A673 (cell line): ENCODE measurements at regions not wholly inside any gene's neighbourhood (a gene's known extent, or its start where the extent isn't known, plus 50 kb on each side); places are given as distances from the start of the nearest gene placed in this dataset.

Source experiments
- BruUV-seq: library from RNA; stranded (reverse); fragments of 400-500 nt; replicated peaks from 2 replicates; lab custom pipeline; 2021; lab: Mats Ljungman, UMichigan
- CTCF ChIA-PET: fragments of 300-600 bp; sonication (Branson Sonifier 250); formaldehyde crosslinking; loops from one replicate; lab custom pipeline; 2022; ENCODE audit warnings: antibody characterized with exemption; lab: Charles Lee
- POLR2A ChIA-PET: fragments of 300-600 bp; sonication (Branson Sonifier 250); formaldehyde crosslinking; loops from one replicate; lab custom pipeline; 2022; ENCODE audit warnings: antibody characterized with exemption; ENCODE audit not compliant: low non-redundant PET; lab: Charles Lee
- DNase-seq: peaks from one replicate; pipeline ENCODE4 v3.0.0-alpha.2; 2015; ENCODE audit warnings: low spot score
- H3K27ac ChIP-seq: fragments of 200-600 bp; sonication (generic); 2 replicates; pipeline ENCODE4 v1.5.1; 2016; ENCODE audit warnings: mixed run types, low read depth, mild to moderate bottlenecking, mixed read lengths, antibody characterized with exemption, low read length; ENCODE audit not compliant: poor library complexity, severe bottlenecking
- H3K27me3 ChIP-seq: fragments of 200-600 bp; sonication (generic); replicated peaks from 2 replicates; pipeline ENCODE4 v1.6.1; 2017; ENCODE audit warnings: mixed run types, low read depth, mild to moderate bottlenecking, mixed read lengths, antibody characterized with exemption, low read length; ENCODE audit not compliant: insufficient read depth, poor library complexity
- H3K36me3 ChIP-seq: fragments of 200-600 bp; sonication (generic); 2 replicates; pipeline ENCODE4 v1.6.1; 2016; ENCODE audit warnings: mixed run types, mild to moderate bottlenecking, mixed read lengths, antibody characterized with exemption, low read length; ENCODE audit not compliant: insufficient read depth, poor library complexity, severe bottlenecking
- H3K4me1 ChIP-seq: fragments of 200-600 bp; sonication (generic); 2 replicates; pipeline ENCODE4 v1.6.1; 2017; ENCODE audit warnings: mixed run types, mild to moderate bottlenecking, mixed read lengths, antibody characterized with exemption, low read length; ENCODE audit not compliant: insufficient read depth, poor library complexity, severe bottlenecking
- H3K4me3 ChIP-seq: fragments of 200-600 bp; sonication (generic); 2 replicates; pipeline ENCODE4 v1.5.1; 2016; ENCODE audit warnings: low read depth, mixed run types, mild to moderate bottlenecking, mixed read lengths, low read length; ENCODE audit not compliant: poor library complexity, severe bottlenecking
- H3K9me3 ChIP-seq: fragments of 200-600 bp; sonication (generic); 2 replicates; pipeline ENCODE4 v1.6.1; 2016; ENCODE audit warnings: mixed run types, low read depth, mild to moderate bottlenecking, mixed read lengths, antibody characterized with exemption, low read length; ENCODE audit not compliant: poor library complexity, severe bottlenecking
- EZH2 ChIP-seq: fragments of 200-600 bp; sonication (generic); IDR thresholded peaks from 2 replicates; pipeline ENCODE4 v1.6.1; 2017; ENCODE audit warnings: borderline replicate concordance, low read depth, mild to moderate bottlenecking, mixed read lengths, antibody characterized with exemption, low read length; ENCODE audit not compliant: poor library complexity, severe bottlenecking
- intact Hi-C: fragments of 100-400 bp; cut with micrococcal nuclease; formaldehyde crosslinking; loops from one replicate; pipeline ENCODE4 v1.10.0; 2022; ENCODE audit not compliant: unreplicated experiment
- TF ChIP-seq, protein P1 (sequence below): fragments of 300-800, 200-600 bp; sonication (generic); conservative IDR thresholded peaks from 2 replicates; pipeline ENCODE4 v1.5.1; 2017; ENCODE audit warnings: low read depth, mild to moderate bottlenecking, antibody characterized with exemption, low read length, moderate library complexity, mixed read lengths

DNA sequence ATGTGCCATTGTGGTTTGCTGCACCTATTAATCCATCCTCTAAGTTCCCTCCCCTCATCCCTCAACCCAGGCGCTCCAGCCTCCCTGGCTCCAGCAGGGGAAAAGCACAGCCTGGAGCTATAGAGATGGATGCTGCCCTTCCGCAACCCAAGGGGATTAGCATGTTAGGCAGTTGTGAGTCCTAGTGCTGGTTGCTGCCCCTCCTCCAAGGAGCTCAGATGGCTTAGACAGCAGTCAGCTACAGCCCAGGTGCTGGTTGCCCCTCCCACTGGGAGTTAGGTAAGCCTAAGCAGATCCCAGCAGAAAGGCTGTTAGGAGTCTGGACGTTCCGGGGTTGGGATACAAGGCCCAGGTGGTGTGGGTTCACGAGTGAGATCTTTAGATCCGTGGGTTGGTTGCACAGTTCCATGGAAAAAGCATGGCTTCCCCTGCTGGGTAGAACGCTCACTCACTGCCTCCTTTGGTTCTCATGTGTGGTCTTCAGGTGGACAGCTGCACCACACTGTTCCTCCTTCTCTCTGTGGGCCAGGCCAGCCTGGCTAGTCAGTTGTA is 446.1 kb downstream of the ZNF804A start:
- H3K4me3 ChIP-seq, result no peak overlapping the region
- H3K4me1 ChIP-seq, result no peaks in the 10 kb centered on the region
- no peaks in the 10 kb centered on the region for H3K27me3 ChIP-seq
- no peak for DNase-seq
- POLR2A ChIA-PET, result no interaction called here
- CTCF ChIA-PET, result no interaction called here
- H3K36me3 ChIP-seq, result no peaks in the 10 kb centered on the region
- TF ChIP-seq, protein P1, sequence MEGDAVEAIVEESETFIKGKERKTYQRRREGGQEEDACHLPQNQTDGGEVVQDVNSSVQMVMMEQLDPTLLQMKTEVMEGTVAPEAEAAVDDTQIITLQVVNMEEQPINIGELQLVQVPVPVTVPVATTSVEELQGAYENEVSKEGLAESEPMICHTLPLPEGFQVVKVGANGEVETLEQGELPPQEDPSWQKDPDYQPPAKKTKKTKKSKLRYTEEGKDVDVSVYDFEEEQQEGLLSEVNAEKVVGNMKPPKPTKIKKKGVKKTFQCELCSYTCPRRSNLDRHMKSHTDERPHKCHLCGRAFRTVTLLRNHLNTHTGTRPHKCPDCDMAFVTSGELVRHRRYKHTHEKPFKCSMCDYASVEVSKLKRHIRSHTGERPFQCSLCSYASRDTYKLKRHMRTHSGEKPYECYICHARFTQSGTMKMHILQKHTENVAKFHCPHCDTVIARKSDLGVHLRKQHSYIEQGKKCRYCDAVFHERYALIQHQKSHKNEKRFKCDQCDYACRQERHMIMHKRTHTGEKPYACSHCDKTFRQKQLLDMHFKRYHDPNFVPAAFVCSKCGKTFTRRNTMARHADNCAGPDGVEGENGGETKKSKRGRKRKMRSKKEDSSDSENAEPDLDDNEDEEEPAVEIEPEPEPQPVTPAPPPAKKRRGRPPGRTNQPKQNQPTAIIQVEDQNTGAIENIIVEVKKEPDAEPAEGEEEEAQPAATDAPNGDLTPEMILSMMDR, result no peak
- no peak for TF ChIP-seq EZH2
- no peaks in the 10 kb centered on the region for H3K9me3 ChIP-seq
- no peak overlapping the region for H3K27ac ChIP-seq
- no TSS peak for BruUV-seq
- intact Hi-C loops, result no loop called here

- BruUV-seq, result no TSS peak
- intact Hi-C loops, result no loop called here
- CTCF ChIA-PET, result no interaction called here
Observed at GRCh38 chr2:185050804-185051203, 452.5 kb downstream of the ZNF804A start.

DNA sequence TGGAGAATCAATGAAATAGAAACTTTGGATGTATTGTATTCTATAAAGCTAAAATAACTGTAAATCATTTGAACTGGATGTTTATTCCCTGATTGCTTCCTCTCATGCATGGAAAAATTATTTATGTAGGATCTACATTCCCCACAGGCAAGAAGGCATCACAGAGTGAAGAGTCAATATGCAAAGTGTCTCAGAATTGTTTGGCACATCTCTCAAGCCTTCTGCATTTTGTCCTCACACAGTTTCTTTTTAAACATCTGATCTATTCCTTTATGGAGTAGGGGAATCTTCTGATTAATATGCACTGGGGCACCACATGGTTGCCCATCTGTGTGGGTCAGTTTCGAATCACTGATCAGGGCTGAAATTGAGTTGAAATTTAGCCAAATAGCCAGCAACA is 465.4 kb downstream of the ZNF804A start:
- H3K27ac ChIP-seq, result no peak overlapping the region
- POLR2A ChIA-PET, result no interaction called here
- CTCF ChIA-PET, result no interaction called here
- H3K36me3 ChIP-seq, result no peaks in the 10 kb centered on the region
- no peaks in the 10 kb centered on the region for H3K4me1 ChIP-seq
- TF ChIP-seq, protein P1, result no peak
- TF ChIP-seq EZH2, result no peak
- H3K4me3 ChIP-seq, result no peak overlapping the region
- DNase-seq, result no peak
- no peaks in the 10 kb centered on the region for H3K27me3 ChIP-seq
- no peaks in the 10 kb centered on the region for H3K9me3 ChIP-seq
- intact Hi-C loops, result no loop called here
- BruUV-seq, result no TSS peak

More at GRCh38 chr2:185050804-185051203, 452.5 kb downstream of the ZNF804A start:
- POLR2A ChIA-PET, result no interaction called here
- Histone ChIP-seq H3K9me3 (no peaks in the 10 kb centered on the region), H3K27me3 (no peaks in the 10 kb centered on the region), H3K4me3 (no peak overlapping the region), H3K36me3 (no peaks in the 10 kb centered on the region), H3K4me1 (no peaks in the 10 kb centered on the region), H3K27ac (no peak overlapping the region)
- TF ChIP-seq EZH2, result no peak
- TF ChIP-seq, protein P1, result no peak
- no peak for DNase-seq
